GM19324 (cell line): ENCODE measurements at regions not wholly inside any gene's neighbourhood (a gene's known extent, or its start where the extent isn't known, plus 50 kb on each side); places are given as distances from the start of the nearest gene placed in this dataset.
"Not testable (repeated sequence)": the region's sequence is repeated elsewhere in the genome, so short reads cannot be mapped to it uniquely, and the experiment has no call there.

ENCODE experiments used
- ATAC-seq: cut with Tn5 transposase; IDR thresholded peaks from one replicate; pipeline ENCODE4 v1.9.1; 2021; ENCODE audit warnings: mild to moderate bottlenecking, moderate library complexity; ENCODE audit not compliant: unreplicated experiment, low FRiP score

- no peak for ATAC-seq
Observed at GRCh38 chr2:41216978-41217377, 765.1 kb upstream of the SLC8A1 start.

GRCh38 chr2:41222593-41222992, 770.7 kb upstream of the SLC8A1 start:
- no peak for ATAC-seq

GRCh38 chr2:41234093-41234492, 782.2 kb upstream of the SLC8A1 start:
- ATAC-seq: no peak

GRCh38 chr2:41241325-41242000, 789.6 kb upstream of the SLC8A1 start:
- ATAC-seq: peak; percentile 62

- no peak for ATAC-seq
Observed at GRCh38 chr2:41242001-41242331, 790.1 kb upstream of the SLC8A1 start.

- ATAC-seq: no peak
Observed at GRCh38 chr2:41267929-41268659, 779.7 kb upstream of the PKDCC start.

GRCh38 chr2:41283079-41283775, 764.6 kb upstream of the PKDCC start:
- ATAC-seq: no peak

GRCh38 chr2:41293491-41293890, 754.3 kb upstream of the PKDCC start:
- ATAC-seq: no peak

- ATAC-seq: no peak
Observed at GRCh38 chr2:41294331-41294730, 753.5 kb upstream of the PKDCC start.

- no peak for ATAC-seq
Observed at GRCh38 chr2:41313082-41313481, 734.7 kb upstream of the PKDCC start.

GRCh38 chr2:41314511-41315070, 733.2 kb upstream of the PKDCC start:
- no peak for ATAC-seq

GRCh38 chr2:41319437-41319836, 728.4 kb upstream of the PKDCC start:
- ATAC-seq: no peak

- no peak for ATAC-seq
Observed at GRCh38 chr2:41320491-41320890, 727.3 kb upstream of the PKDCC start.

GRCh38 chr2:41321351-41321750, 726.5 kb upstream of the PKDCC start:
- no peak for ATAC-seq

GRCh38 chr2:41326851-41327250, 721.0 kb upstream of the PKDCC start:
- no peak for ATAC-seq

GRCh38 chr2:41329040-41329439, 718.8 kb upstream of the PKDCC start:
- no peak for ATAC-seq

GRCh38 chr2:41334159-41334558, 713.7 kb upstream of the PKDCC start:
- no peak for ATAC-seq

- not testable (repeated sequence) for ATAC-seq
Observed at GRCh38 chr2:41335573-41335972, 712.2 kb upstream of the PKDCC start.

GRCh38 chr2:41337956-41338355, 709.9 kb upstream of the PKDCC start:
- ATAC-seq: no peak

- no peak for ATAC-seq
Observed at GRCh38 chr2:41344529-41344928, 703.3 kb upstream of the PKDCC start.

- no peak for ATAC-seq
Observed at GRCh38 chr2:41353060-41353459, 694.8 kb upstream of the PKDCC start.
